Colon (tissue), 2 donors: ENCODE measurements at regions not wholly inside any gene's neighbourhood (a gene's known extent, or its start where the extent isn't known, plus 50 kb on each side); places are given as distances from the start of the nearest gene placed in this dataset.

Source experiments
- FAIRE-seq: peaks from 2 replicates; lab custom pipeline; 2012; peaks lifted over from hg19 to GRCh38; lab: Jason Lieb, UNC
- donor health status: control.
- donor health status: control.

DNA sequence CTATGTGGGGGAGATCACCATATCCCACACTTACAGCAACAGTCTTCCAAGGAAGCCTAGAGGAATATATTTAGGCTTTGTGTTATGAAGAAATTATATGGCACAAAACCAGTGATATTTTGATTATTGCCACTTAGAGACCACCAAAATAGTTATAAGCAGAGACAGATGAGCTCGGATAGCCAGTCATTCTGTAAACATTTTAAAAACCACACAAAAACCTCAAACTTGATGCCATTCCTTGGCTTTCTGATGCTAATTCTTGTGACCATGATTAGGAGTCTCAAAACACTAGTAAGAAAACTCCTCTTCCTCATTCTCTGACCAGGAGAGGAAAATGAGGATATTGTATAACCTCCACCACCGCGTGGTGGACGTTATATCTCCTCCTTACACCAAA, 496.4 kb downstream of the FOXO1 start:
- no peak for FAIRE-seq

GRCh38 chr13:40170982-40171381, 495.5 kb downstream of the FOXO1 start:
- FAIRE-seq, result no peak

GRCh38 chr13:40171566-40171965, 494.9 kb downstream of the FOXO1 start:
- no peak for FAIRE-seq

DNA sequence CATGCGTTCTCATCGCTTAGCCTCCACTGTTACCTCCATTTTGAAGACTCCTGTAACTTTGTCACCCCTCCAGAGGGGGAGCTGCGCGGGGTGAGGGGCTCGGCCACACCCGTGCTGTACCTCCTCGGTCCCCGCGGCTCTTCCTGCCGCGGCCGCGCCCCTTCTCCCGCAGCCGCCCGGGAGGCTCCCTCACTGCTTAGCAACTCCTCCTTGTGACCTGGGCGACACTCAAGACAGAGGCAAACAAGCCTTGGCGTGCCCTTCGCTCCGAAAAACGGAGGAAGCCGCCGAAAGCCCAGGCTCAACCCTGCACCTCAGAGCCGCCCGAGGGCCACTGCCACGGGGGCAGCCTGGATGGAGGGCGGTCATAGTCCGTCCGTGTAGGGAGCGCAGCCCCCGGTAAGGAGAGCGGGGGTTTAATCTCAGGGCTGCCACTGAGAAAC, 494.3 kb downstream of the FOXO1 start:
- no peak for FAIRE-seq

DNA sequence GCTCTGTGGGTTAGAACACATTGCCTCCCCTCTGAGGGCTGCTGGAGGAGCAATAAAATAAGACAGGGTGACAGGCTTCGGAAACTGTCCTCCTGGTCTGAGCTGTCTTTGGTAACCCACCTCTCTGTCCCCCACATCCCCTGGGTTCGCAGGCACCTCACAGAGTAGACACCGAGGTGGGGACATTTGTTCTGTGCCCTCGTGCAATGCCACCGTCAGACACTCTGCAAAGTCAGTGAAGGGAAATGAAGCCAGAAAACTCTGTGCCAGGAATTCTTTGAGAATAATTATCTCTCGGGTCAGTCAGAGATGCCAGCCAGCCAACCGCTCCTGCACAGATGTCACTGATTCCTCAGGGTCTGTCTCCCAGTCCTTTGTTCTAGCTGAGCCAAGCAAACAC, 493.6 kb downstream of the FOXO1 start:
- no peak for FAIRE-seq

- no peak for FAIRE-seq
Observed at GRCh38 chr13:40175639-40176038, 490.8 kb downstream of the FOXO1 start.

DNA sequence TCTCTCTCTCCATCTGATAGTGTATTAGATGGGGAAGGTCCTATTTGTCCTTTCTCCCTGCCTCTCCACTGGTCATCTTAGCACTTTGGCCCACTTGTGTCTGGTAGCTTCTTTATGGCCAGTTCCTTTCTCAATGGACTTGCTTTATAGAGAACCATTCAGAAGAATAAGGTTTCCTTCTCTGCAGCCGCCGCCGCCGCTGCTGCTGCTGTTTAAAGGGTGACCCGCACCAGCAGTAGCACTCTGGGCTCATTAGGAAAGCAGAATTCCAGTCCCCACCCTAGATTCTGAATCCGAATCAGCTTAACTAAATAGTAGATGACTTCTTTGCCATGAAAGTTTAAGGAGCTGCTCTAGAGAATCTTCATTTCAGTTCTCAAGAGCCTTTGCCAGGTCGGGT, 490.2 kb downstream of the FOXO1 start:
- FAIRE-seq, result no peak

DNA sequence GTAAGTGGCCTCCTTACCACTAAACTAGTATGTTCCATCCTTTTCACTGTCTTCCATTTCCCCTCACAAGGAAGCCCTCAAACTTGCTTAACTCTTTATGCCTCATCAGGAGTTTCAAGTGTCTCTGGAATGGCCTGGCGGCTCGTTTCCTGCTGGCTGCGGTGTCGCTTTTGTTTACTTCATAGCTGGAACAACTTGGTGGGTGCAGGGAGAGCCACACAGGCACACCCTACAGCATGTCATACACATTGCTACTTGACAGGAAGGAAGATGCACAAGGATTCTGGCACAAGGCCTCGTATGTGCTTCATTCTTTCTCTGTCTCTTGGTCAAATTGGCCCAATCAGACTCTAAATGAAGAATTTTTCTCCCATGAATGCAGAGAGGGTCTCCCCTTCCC, 488.3 kb downstream of the FOXO1 start:
- no peak for FAIRE-seq

- FAIRE-seq, result no peak
Observed at GRCh38 chr13:40179445-40180281, 486.8 kb downstream of the FOXO1 start.

GRCh38 chr13:40180776-40181175, 485.7 kb downstream of the FOXO1 start:
- FAIRE-seq, result no peak

DNA sequence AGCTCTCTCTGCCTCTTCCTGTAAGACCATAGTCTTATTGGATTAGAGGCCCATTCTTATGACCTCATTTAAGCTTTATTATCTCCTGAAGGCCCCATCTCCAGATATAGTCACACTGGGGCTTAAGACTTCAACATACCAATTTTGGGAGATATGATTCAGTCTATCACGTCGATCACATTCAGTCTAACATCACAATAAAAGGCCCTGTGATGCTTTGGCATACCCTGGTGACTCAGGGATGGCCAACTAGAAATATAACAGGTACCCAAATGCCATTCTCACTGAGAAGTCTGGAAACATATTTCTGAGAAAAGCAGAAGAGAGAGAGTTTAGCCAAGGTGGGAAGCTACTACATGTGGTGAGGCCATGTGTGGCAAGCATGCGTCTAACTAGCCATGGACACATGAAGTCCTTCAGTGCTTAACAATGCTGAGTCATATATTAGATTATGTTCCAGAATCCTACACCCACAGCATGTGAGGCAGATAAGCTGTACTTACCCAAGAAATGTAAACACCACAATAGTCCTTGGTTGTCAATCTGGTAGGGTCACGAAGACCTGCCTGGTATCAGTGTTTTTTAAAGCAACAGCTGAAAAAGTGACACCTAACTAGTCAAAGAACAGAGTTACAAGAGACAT, 485.1 kb downstream of the FOXO1 start:
- no peak for FAIRE-seq

- FAIRE-seq, result no peak
Observed at GRCh38 chr13:40182591-40182990, 483.9 kb downstream of the FOXO1 start.

DNA sequence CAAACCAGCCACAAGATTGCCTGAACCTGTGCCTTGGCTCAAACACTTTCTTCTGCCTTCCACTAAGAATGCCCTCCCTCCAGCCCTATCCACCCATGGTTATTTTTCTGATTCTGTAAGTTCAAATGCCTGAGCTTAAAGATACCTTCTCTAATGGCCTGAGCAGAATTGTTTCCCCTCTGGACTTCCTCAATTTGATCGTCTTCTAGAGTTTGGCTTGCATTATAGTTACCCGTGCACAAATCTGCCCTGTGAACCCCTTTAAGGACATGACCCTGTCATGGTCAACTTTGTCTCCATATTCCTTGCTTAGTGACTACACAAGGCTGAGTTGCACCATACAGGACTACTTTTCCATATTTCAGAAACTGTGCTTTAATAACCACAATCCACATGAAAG, 481.0 kb downstream of the FOXO1 start:
- FAIRE-seq, result no peak

- FAIRE-seq, result no peak
Observed at GRCh38 chr13:40186041-40186440, 480.4 kb downstream of the FOXO1 start.

DNA sequence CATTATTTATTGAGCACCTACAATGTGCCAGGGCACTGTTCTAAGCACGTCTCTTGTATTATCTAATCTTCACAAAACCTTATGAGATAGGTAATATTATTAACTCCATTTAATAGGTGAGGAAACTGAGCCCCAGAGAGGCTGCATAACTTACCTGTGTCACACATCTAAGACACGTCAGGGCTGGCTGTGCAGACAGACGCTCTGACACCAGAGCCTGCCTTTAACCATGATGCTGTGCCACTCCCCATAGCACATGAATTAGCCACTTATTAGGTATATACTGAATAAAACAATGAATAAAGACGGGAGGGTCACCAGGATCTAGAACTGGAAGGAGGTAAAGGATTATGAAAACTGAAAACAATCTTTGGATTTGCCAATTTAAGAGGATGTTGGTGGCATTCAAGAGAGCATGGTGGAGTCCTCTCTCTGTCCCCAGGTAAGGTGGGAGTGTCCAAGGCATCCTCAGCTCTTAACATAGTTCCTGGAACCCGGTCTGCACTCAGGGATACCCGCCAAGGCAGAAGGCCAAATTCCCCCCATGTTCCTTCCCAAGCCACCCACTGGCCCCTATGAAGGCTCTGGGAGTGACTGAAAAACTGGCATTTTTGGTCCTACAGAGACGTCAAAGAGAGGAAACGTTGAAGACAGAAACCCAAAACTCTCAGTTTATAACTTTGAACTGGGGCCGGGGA, 479.7 kb downstream of the FOXO1 start:
- FAIRE-seq, result no peak

DNA sequence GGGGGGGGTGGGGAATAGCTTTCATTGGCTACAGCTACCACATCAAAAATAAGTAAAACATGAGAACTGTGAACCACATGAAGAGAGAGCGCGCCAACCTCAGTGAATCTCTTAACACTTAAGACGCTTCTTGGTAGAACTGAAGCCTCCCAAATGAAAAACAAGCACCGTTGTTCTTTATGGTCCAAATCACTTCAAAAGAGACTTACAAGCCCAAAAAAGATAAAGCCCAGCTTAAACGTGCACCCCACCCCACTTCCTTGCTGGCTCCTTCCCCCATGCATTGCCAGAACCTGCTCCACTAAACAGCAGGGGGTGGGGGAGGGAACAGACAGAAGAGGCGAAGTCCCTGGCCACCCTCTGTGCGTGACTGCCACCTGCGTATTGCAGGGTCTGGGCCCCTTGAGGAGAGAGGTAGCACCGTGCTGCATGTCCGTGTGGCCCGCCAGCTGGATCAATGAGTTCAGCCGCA, 479.1 kb downstream of the FOXO1 start:
- no peak for FAIRE-seq

DNA sequence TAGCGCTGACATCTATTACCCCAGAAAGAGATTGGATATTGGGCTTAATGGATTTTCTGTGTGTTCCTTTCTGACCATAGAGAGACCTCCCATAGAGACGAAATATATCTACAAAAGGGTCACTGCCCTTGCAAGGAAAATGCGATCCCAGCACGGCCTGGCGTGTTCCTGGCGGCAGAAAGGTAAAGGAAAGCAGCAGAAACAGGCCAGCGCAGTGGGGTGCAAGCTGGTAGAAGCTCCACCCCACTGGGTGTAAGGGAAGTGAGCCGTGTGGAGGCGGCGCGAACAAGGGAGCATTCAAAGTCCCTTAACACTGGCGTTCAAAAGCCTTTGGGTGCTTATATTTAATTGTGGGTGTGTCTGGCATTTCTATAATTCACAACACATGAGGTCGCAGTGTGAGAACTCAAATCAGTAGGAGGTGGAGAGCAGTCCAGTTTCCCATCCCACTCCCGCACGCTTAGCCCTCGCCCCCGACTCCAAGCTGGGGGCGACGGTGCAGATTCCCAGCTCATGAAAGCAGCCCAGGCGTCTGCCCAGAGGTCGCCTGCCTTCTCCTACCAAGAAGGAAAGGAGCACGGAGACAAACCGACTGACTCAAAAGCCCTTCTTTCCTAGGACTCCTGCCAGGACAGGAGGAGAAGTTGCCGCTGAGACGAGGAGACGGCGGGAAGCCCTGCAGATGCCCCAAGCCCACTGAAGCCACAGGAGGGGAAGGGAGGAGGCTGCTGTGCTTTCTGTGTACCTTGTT, 478.4 kb downstream of the FOXO1 start:
- FAIRE-seq, result no peak

GRCh38 chr13:40189426-40189825, 477.0 kb downstream of the FOXO1 start:
- no peak for FAIRE-seq

- FAIRE-seq, result no peak
Observed at GRCh38 chr13:40189898-40190630, 476.4 kb downstream of the FOXO1 start.

DNA sequence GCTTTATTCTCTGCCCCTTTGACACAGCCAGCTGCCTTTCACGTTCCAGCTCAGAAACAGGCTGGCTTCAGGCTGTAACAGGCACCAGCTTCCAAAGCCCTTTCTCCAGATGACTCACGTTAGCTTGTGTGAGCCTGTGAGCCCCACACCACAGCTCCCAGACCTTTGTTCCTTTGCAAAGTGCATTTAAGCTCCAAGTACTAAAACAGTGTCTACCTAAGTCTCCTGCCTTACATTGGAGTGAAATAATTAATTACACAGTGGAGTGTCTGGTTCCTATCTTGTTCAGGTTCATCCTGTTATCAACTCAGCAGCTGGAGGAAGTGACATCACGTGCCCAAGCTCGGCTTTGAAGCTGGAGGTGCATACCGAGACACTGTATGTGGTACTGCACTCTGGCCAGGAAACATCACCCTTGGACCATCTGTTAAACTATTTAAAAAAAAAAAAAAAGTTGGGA, 475.8 kb downstream of the FOXO1 start:
- FAIRE-seq, result no peak

GRCh38 chr13:40191186-40191980, 475.1 kb downstream of the FOXO1 start:
- FAIRE-seq, result no peak
